RWPE2 (cell line): ENCODE measurements at regions not wholly inside any gene's neighbourhood (a gene's known extent, or its start where the extent isn't known, plus 50 kb on each side); places are given as distances from the start of the nearest gene placed in this dataset.
"Not testable (repeated sequence)": the region's sequence is repeated elsewhere in the genome, so short reads cannot be mapped to it uniquely, and the experiment has no call there.

Experiments used
- ATAC-seq: fragments of 200-7000 bp; cut with Tn5 transposase; 3 replicates; pipeline ENCODE4 v1.9.1; 2021; ENCODE audit warnings: low read depth
- DNase-seq: peaks from one replicate; pipeline ENCODE4 v3.0.0-alpha.2; 2020; ENCODE audit warnings: low spot score
- H3K27ac ChIP-seq: fragments of 450-650 bp; 2 replicates; pipeline ENCODE4 v1.5.1; 2017; ENCODE audit warnings: mild to moderate bottlenecking; ENCODE audit not compliant: poor library complexity, severe bottlenecking
- H3K27me3 ChIP-seq: fragments of 250-450 bp; sonication (Bioruptor Pico); 2 replicates; pipeline ENCODE4 v1.5.1; 2021; ENCODE audit warnings: mild to moderate bottlenecking, moderate library complexity; ENCODE audit not compliant: insufficient read depth, poor library complexity, severe bottlenecking
- H3K36me3 ChIP-seq: fragments of 250-450 bp; sonication (Bioruptor Pico); 2 replicates; pipeline ENCODE4 v1.5.1; 2020; ENCODE audit warnings: low read depth, mild to moderate bottlenecking, moderate library complexity
- H3K4me1 ChIP-seq: fragments of 250-450 bp; sonication (Bioruptor Pico); 2 replicates; pipeline ENCODE4 v1.5.1; 2021; ENCODE audit warnings: mild to moderate bottlenecking, moderate library complexity; ENCODE audit not compliant: insufficient read depth, poor library complexity, severe bottlenecking
- H3K4me3 ChIP-seq: fragments of 250-450 bp; sonication (Bioruptor Pico); 2 replicates; pipeline ENCODE4 v1.5.1; 2021; ENCODE audit warnings: mild to moderate bottlenecking, moderate library complexity; ENCODE audit not compliant: severe bottlenecking
- H3K9me3 ChIP-seq: fragments of 250-450 bp; sonication (Bioruptor Pico); 2 replicates; pipeline ENCODE4 v1.5.1; 2021; ENCODE audit warnings: mild to moderate bottlenecking, moderate library complexity; ENCODE audit not compliant: severe bottlenecking
- CTCF ChIP-seq: fragments of 450-650 bp; IDR thresholded peaks from one replicate; pipeline ENCODE4 v1.5.1; 2017; ENCODE audit warnings: mild to moderate bottlenecking, moderate library complexity; ENCODE audit not compliant: poor library complexity, severe bottlenecking

- ATAC-seq (no peak), DNase-seq (no peak)
- TF ChIP-seq CTCF: no peak
- Histone ChIP-seq H3K27me3 (no peaks in the 10 kb centered on the region), H3K4me1 (no peaks in the 10 kb centered on the region), H3K9me3 (no peaks in the 10 kb centered on the region), H3K4me3 (no peak overlapping the region), H3K27ac (no peak overlapping the region), H3K36me3 (no peaks in the 10 kb centered on the region)
Measured at GRCh38 chr4:34328939-34329338, 1915.4 kb downstream of the ARAP2 start.

GRCh38 chr4:34335156-34335555 is 1909.2 kb downstream of the ARAP2 start:
- H3K4me3 ChIP-seq, H3K4me1 ChIP-seq, DNase-seq, H3K36me3 ChIP-seq, H3K27me3 ChIP-seq, ATAC-seq, H3K9me3 ChIP-seq, H3K27ac ChIP-seq: not testable (repeated sequence)

DNA sequence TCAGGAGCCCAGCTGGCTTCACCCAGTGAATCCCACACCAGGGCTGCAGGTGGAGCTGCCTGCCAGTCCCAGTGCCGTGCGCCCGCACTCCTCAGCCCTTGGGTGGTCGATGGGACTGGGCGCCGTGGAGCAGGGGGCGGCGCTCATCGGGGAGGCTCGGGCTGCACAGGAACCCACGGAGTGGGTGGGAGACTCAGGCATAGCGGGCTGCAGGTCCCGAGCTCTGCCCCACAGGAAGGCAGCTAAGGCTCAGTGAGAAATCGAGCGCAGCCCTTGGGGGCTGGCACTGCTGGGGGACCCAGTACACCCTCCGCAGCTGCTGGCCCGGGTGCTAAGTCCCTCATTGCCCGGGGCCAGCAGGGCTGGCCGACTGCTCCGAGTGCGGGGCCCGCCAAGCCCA is 1908.8 kb downstream of the ARAP2 start:
- not testable (repeated sequence) for H3K36me3 ChIP-seq, ATAC-seq, DNase-seq, H3K4me1 ChIP-seq, H3K27me3 ChIP-seq, H3K27ac ChIP-seq, H3K4me3 ChIP-seq, H3K9me3 ChIP-seq

- DNase-seq (no peak), ATAC-seq (no peak)
- Histone ChIP-seq H3K4me1 (no peaks in the 10 kb centered on the region), H3K36me3 (no peaks in the 10 kb centered on the region), H3K4me3 (no peak overlapping the region), H3K27me3 (no peaks in the 10 kb centered on the region), H3K27ac (no peak overlapping the region), H3K9me3 (no peaks in the 10 kb centered on the region)
- TF ChIP-seq CTCF: no peak
Measured at GRCh38 chr4:34362654-34363053, 1881.7 kb downstream of the ARAP2 start.

GRCh38 chr4:34363842-34364241 is 1880.5 kb downstream of the ARAP2 start:
- H3K4me1 ChIP-seq: no peaks in the 10 kb centered on the region
- H3K36me3 ChIP-seq: no peaks in the 10 kb centered on the region
- H3K9me3 ChIP-seq: no peaks in the 10 kb centered on the region
- no peaks in the 10 kb centered on the region for H3K27me3 ChIP-seq
- H3K4me3 ChIP-seq: no peak overlapping the region
- ATAC-seq: no peak
- H3K27ac ChIP-seq: no peak overlapping the region
- no peak for DNase-seq
- TF ChIP-seq CTCF: no peak

GRCh38 chr4:34365946-34366345 is 1878.4 kb downstream of the ARAP2 start:
- TF ChIP-seq CTCF: no peak
- Histone ChIP-seq H3K9me3 (no peaks in the 10 kb centered on the region), H3K4me3 (no peak overlapping the region), H3K27ac (no peak overlapping the region), H3K4me1 (no peaks in the 10 kb centered on the region), H3K36me3 (no peaks in the 10 kb centered on the region), H3K27me3 (no peaks in the 10 kb centered on the region)
- DNase-seq (no peak), ATAC-seq (no peak)
